NCI-H82 treated with DMSO at 0.1 percent for 48 hours (cell line): ENCODE measurements at regions not wholly inside any gene's neighbourhood (a gene's known extent, or its start where the extent isn't known, plus 50 kb on each side); places are given as distances from the start of the nearest gene placed in this dataset.

Experiments used
- DNase-seq: peaks from one replicate; lab custom pipeline; 2025; ENCODE audit not compliant: unreplicated experiment; lab: John Stamatoyannopoulos, UW

GRCh38 chr1:201610858-201611257 lies 71.9 kb downstream of the NAV1 start:
- peak; percentile 80 for DNase-seq

- no peak for DNase-seq
These were observed 73.7 kb downstream of the NAV1 start for GRCh38 chr1:201612645-201613044.

GRCh38 chr1:201614262-201615015 lies 75.5 kb downstream of the NAV1 start:
- no peak for DNase-seq

- peak; percentile 19 for DNase-seq
These were observed 78.2 kb downstream of the NAV1 start for GRCh38 chr1:201617157-201617556.

- no peak for DNase-seq
These were observed 79.5 kb downstream of the NAV1 start for GRCh38 chr1:201618389-201618788.

GRCh38 chr1:201618905-201619304 lies 80.0 kb downstream of the NAV1 start:
- no peak for DNase-seq

GRCh38 chr1:201619513-201619912 lies 80.6 kb downstream of the NAV1 start:
- no peak for DNase-seq

- DNase-seq: no peak
These were observed 83.4 kb downstream of the NAV1 start for GRCh38 chr1:201622353-201622752.

GRCh38 chr1:201622824-201623223 lies 83.9 kb downstream of the NAV1 start:
- no peak for DNase-seq

- DNase-seq: no peak
These were observed 85.9 kb downstream of the NAV1 start for GRCh38 chr1:201624741-201625225.

- no peak for DNase-seq
These were observed 86.4 kb downstream of the NAV1 start for GRCh38 chr1:201625226-201625761.

GRCh38 chr1:201625851-201626251 lies 86.9 kb downstream of the NAV1 start:
- DNase-seq: no peak

GRCh38 chr1:201626629-201627275 lies 87.8 kb downstream of the NAV1 start:
- no peak for DNase-seq

- DNase-seq: no peak
These were observed 89.6 kb downstream of the NAV1 start for GRCh38 chr1:201628490-201628889.

- no peak for DNase-seq
These were observed 91.7 kb downstream of the NAV1 start for GRCh38 chr1:201630582-201630981.

GRCh38 chr1:201631037-201631436 lies 92.1 kb downstream of the NAV1 start:
- DNase-seq: no peak

- no peak for DNase-seq
These were observed 93.5 kb downstream of the NAV1 start for GRCh38 chr1:201632364-201632952.

GRCh38 chr1:201633297-201633696 lies 94.4 kb downstream of the NAV1 start:
- no peak for DNase-seq

- peak; percentile 46 for DNase-seq
These were observed 94.9 kb downstream of the NAV1 start for GRCh38 chr1:201633811-201634210.

- DNase-seq: no peak
These were observed 95.3 kb downstream of the NAV1 start for GRCh38 chr1:201634261-201634660.

GRCh38 chr1:201636097-201636496 lies 97.2 kb downstream of the NAV1 start:
- DNase-seq: no peak

- no peak for DNase-seq
These were observed 97.6 kb downstream of the NAV1 start for GRCh38 chr1:201636510-201636971.
